ENCODE measurements at regions not wholly inside any gene's neighbourhood (a gene's known extent, or its start where the extent isn't known, plus 50 kb on each side); places are given as distances from the start of the nearest gene placed in this dataset.
"Not testable (repeated sequence)": the region's sequence is repeated elsewhere in the genome, so short reads cannot be mapped to it uniquely, and the experiment has no call there.

GRCh38 chr12:95358111-95359083 is 115.6 kb upstream of the METAP2 start:
- Histone ChIP-seq H3K27ac (ENCODE audit: low read depth, low read length) (no peak overlapping the region), H3K4me1 (ENCODE audit: control insufficient read depth in 1 of 2, insufficient read depth in 2 of 2, low read length in 2 of 2) (no peaks in the 10 kb centered on the region), H3K27me3 (ENCODE audit: control insufficient read depth in 1 of 2, insufficient read depth in 2 of 2, low read length in 2 of 2) (no peaks in the 10 kb centered on the region), H3K9ac (ENCODE audit: low read depth in 1 of 2, low read length in 2 of 2) (no peak overlapping the region), H3K36me3 (ENCODE audit: control insufficient read depth in 1 of 2, insufficient read depth in 2 of 2, low read length in 2 of 2) (no peaks in the 10 kb centered on the region), H3K4me3 (ENCODE audit: low read depth in 1 of 2, low read length in 2 of 2) (no peak overlapping the region), H3K9me3 (ENCODE audit: control insufficient read depth in 1 of 2, low read length in 2 of 2) (no peaks in the 10 kb centered on the region)

GRCh38 chr12:95365912-95366311 is 108.0 kb upstream of the METAP2 start:
- Histone ChIP-seq H3K27ac (ENCODE audit: low read depth, low read length) (no peak overlapping the region), H3K27me3 (ENCODE audit: control insufficient read depth in 1 of 2, insufficient read depth in 2 of 2, low read length in 2 of 2) (no peaks in the 10 kb centered on the region), H3K9me3 (ENCODE audit: control insufficient read depth in 1 of 2, low read length in 2 of 2) (no peaks in the 10 kb centered on the region), H3K36me3 (ENCODE audit: control insufficient read depth in 1 of 2, insufficient read depth in 2 of 2, low read length in 2 of 2) (no peaks in the 10 kb centered on the region), H3K9ac (ENCODE audit: low read depth in 1 of 2, low read length in 2 of 2) (no peak overlapping the region), H3K4me1 (ENCODE audit: control insufficient read depth in 1 of 2, insufficient read depth in 2 of 2, low read length in 2 of 2) (no peaks in the 10 kb centered on the region), H3K4me3 (ENCODE audit: low read depth in 1 of 2, low read length in 2 of 2) (no peak overlapping the region)

- Histone ChIP-seq H3K36me3 (ENCODE audit: control insufficient read depth in 1 of 2, insufficient read depth in 2 of 2, low read length in 2 of 2) (no peaks in the 10 kb centered on the region), H3K27me3 (ENCODE audit: control insufficient read depth in 1 of 2, insufficient read depth in 2 of 2, low read length in 2 of 2) (no peaks in the 10 kb centered on the region), H3K4me1 (ENCODE audit: control insufficient read depth in 1 of 2, insufficient read depth in 2 of 2, low read length in 2 of 2) (no peaks in the 10 kb centered on the region), H3K27ac (ENCODE audit: low read depth, low read length) (no peak overlapping the region), H3K9ac (ENCODE audit: low read depth in 1 of 2, low read length in 2 of 2) (no peak overlapping the region), H3K4me3 (ENCODE audit: low read depth in 1 of 2, low read length in 2 of 2) (no peak overlapping the region), H3K9me3 (ENCODE audit: control insufficient read depth in 1 of 2, low read length in 2 of 2) (no peaks in the 10 kb centered on the region)
Observed at GRCh38 chr12:95368931-95369330, 105.0 kb upstream of the METAP2 start.

GRCh38 chr12:95371571-95371970 is 102.4 kb upstream of the METAP2 start:
- Histone ChIP-seq H3K9ac (ENCODE audit: low read depth in 1 of 2, low read length in 2 of 2) (no peak overlapping the region), H3K36me3 (ENCODE audit: control insufficient read depth in 1 of 2, insufficient read depth in 2 of 2, low read length in 2 of 2) (no peaks in the 10 kb centered on the region), H3K27me3 (ENCODE audit: control insufficient read depth in 1 of 2, insufficient read depth in 2 of 2, low read length in 2 of 2) (no peaks in the 10 kb centered on the region), H3K27ac (ENCODE audit: low read depth, low read length) (no peak overlapping the region), H3K4me1 (ENCODE audit: control insufficient read depth in 1 of 2, insufficient read depth in 2 of 2, low read length in 2 of 2) (no peaks in the 10 kb centered on the region), H3K4me3 (ENCODE audit: low read depth in 1 of 2, low read length in 2 of 2) (no peak overlapping the region), H3K9me3 (ENCODE audit: control insufficient read depth in 1 of 2, low read length in 2 of 2) (no peaks in the 10 kb centered on the region)

GRCh38 chr12:95379481-95379880 is 94.5 kb upstream of the METAP2 start:
- not testable (repeated sequence) for H3K4me1 ChIP-seq (ENCODE audit: control insufficient read depth in 1 of 2, insufficient read depth in 2 of 2, low read length in 2 of 2); H3K9me3 ChIP-seq (ENCODE audit: control insufficient read depth in 1 of 2, low read length in 2 of 2); H3K27ac ChIP-seq (ENCODE audit: low read depth, low read length)

GRCh38 chr12:95380334-95380733 is 93.6 kb upstream of the METAP2 start:
- not testable (repeated sequence) for H3K27ac ChIP-seq (ENCODE audit: low read depth, low read length); H3K9ac ChIP-seq (ENCODE audit: low read depth in 1 of 2, low read length in 2 of 2); H3K4me3 ChIP-seq (ENCODE audit: low read depth in 1 of 2, low read length in 2 of 2); H3K36me3 ChIP-seq (ENCODE audit: control insufficient read depth in 1 of 2, insufficient read depth in 2 of 2, low read length in 2 of 2); H3K4me1 ChIP-seq (ENCODE audit: control insufficient read depth in 1 of 2, insufficient read depth in 2 of 2, low read length in 2 of 2); H3K9me3 ChIP-seq (ENCODE audit: control insufficient read depth in 1 of 2, low read length in 2 of 2); H3K27me3 ChIP-seq (ENCODE audit: control insufficient read depth in 1 of 2, insufficient read depth in 2 of 2, low read length in 2 of 2)

More at GRCh38 chr12:95379481-95379880, 94.5 kb upstream of the METAP2 start:
- not testable (repeated sequence) for H3K4me3 ChIP-seq (ENCODE audit: low read depth in 1 of 2, low read length in 2 of 2); H3K36me3 ChIP-seq (ENCODE audit: control insufficient read depth in 1 of 2, insufficient read depth in 2 of 2, low read length in 2 of 2); H3K27me3 ChIP-seq (ENCODE audit: control insufficient read depth in 1 of 2, insufficient read depth in 2 of 2, low read length in 2 of 2); H3K9ac ChIP-seq (ENCODE audit: low read depth in 1 of 2, low read length in 2 of 2)

GRCh38 chr12:95380997-95381786 is 92.8 kb upstream of the METAP2 start:
- Histone ChIP-seq H3K36me3 (ENCODE audit: control insufficient read depth in 1 of 2, insufficient read depth in 2 of 2, low read length in 2 of 2) (no peaks in the 10 kb centered on the region), H3K9me3 (ENCODE audit: control insufficient read depth in 1 of 2, low read length in 2 of 2) (no peaks in the 10 kb centered on the region), H3K4me3 (ENCODE audit: low read depth in 1 of 2, low read length in 2 of 2) (no peak overlapping the region), H3K27ac (ENCODE audit: low read depth, low read length) (no peak overlapping the region), H3K9ac (ENCODE audit: low read depth in 1 of 2, low read length in 2 of 2) (no peak overlapping the region), H3K4me1 (ENCODE audit: control insufficient read depth in 1 of 2, insufficient read depth in 2 of 2, low read length in 2 of 2) (no peaks in the 10 kb centered on the region), H3K27me3 (ENCODE audit: control insufficient read depth in 1 of 2, insufficient read depth in 2 of 2, low read length in 2 of 2) (no peaks in the 10 kb centered on the region)

- not testable (repeated sequence) for H3K9me3 ChIP-seq (ENCODE audit: control insufficient read depth in 1 of 2, low read length in 2 of 2); H3K36me3 ChIP-seq (ENCODE audit: control insufficient read depth in 1 of 2, insufficient read depth in 2 of 2, low read length in 2 of 2); H3K4me1 ChIP-seq (ENCODE audit: control insufficient read depth in 1 of 2, insufficient read depth in 2 of 2, low read length in 2 of 2); H3K9ac ChIP-seq (ENCODE audit: low read depth in 1 of 2, low read length in 2 of 2); H3K27me3 ChIP-seq (ENCODE audit: control insufficient read depth in 1 of 2, insufficient read depth in 2 of 2, low read length in 2 of 2); H3K4me3 ChIP-seq (ENCODE audit: low read depth in 1 of 2, low read length in 2 of 2); H3K27ac ChIP-seq (ENCODE audit: low read depth, low read length)
Observed at GRCh38 chr12:95383920-95384319, 90.0 kb upstream of the METAP2 start.

GRCh38 chr12:95384785-95385184 is 89.2 kb upstream of the METAP2 start:
- Histone ChIP-seq H3K27ac (ENCODE audit: low read depth, low read length) (no peak overlapping the region), H3K9me3 (ENCODE audit: control insufficient read depth in 1 of 2, low read length in 2 of 2) (no peaks in the 10 kb centered on the region)

More at GRCh38 chr12:95384785-95385184, 89.2 kb upstream of the METAP2 start:
- H3K4me1 ChIP-seq (ENCODE audit: control insufficient read depth in 1 of 2, insufficient read depth in 2 of 2, low read length in 2 of 2): no peaks in the 10 kb centered on the region
- H3K9ac ChIP-seq (ENCODE audit: low read depth in 1 of 2, low read length in 2 of 2): no peak overlapping the region
- no peaks in the 10 kb centered on the region for H3K27me3 ChIP-seq (ENCODE audit: control insufficient read depth in 1 of 2, insufficient read depth in 2 of 2, low read length in 2 of 2)
- H3K36me3 ChIP-seq (ENCODE audit: control insufficient read depth in 1 of 2, insufficient read depth in 2 of 2, low read length in 2 of 2): no peaks in the 10 kb centered on the region
- H3K4me3 ChIP-seq (ENCODE audit: low read depth in 1 of 2, low read length in 2 of 2): no peak overlapping the region
